COLO829 (cell line): ENCODE measurements at regions not wholly inside any gene's neighbourhood (a gene's known extent, or its start where the extent isn't known, plus 50 kb on each side); places are given as distances from the start of the nearest gene placed in this dataset.
"Not testable (repeated sequence)": the region's sequence is repeated elsewhere in the genome, so short reads cannot be mapped to it uniquely, and the experiment has no call there.

ENCODE experiments used
- DNase-seq: peaks from one replicate; pipeline ENCODE4 v3.0.0; 2012; ENCODE audit warnings: low spot score

GRCh38 chr14:106315436-106315835 lies 789.1 kb downstream of the TMEM121 start:
- no peak for DNase-seq

GRCh38 chr14:106317593-106317992 lies 791.2 kb downstream of the TMEM121 start:
- no peak for DNase-seq

GRCh38 chr14:106318700-106319099 lies 792.3 kb downstream of the TMEM121 start:
- no peak for DNase-seq

GRCh38 chr14:106323970-106324369 lies 797.6 kb downstream of the TMEM121 start:
- not testable (repeated sequence) for DNase-seq

- DNase-seq, result no peak
Observed at GRCh38 chr14:106327234-106327633, 800.9 kb downstream of the TMEM121 start.

- DNase-seq, result not testable (repeated sequence)
Observed at GRCh38 chr14:106327702-106328353, 801.4 kb downstream of the TMEM121 start.

GRCh38 chr14:106329243-106329642 lies 802.9 kb downstream of the TMEM121 start:
- not testable (repeated sequence) for DNase-seq

GRCh38 chr14:106329987-106330774 lies 803.8 kb downstream of the TMEM121 start:
- DNase-seq, result not testable (repeated sequence)

- DNase-seq, result not testable (repeated sequence)
Observed at GRCh38 chr14:106334428-106335109, 808.2 kb downstream of the TMEM121 start.

- DNase-seq, result not testable (repeated sequence)
Observed at GRCh38 chr14:106335110-106335429, 808.7 kb downstream of the TMEM121 start.

- not testable (repeated sequence) for DNase-seq
Observed at GRCh38 chr14:106338775-106339174, 812.4 kb downstream of the TMEM121 start.

- DNase-seq, result not testable (repeated sequence)
Observed at GRCh38 chr14:106340658-106341057, 814.3 kb downstream of the TMEM121 start.

- DNase-seq, result not testable (repeated sequence)
Observed at GRCh38 chr14:106341161-106341560, 814.8 kb downstream of the TMEM121 start.

- no peak for DNase-seq
Observed at GRCh38 chr14:106343626-106344025, 817.2 kb downstream of the TMEM121 start.

- DNase-seq, result not testable (repeated sequence)
Observed at GRCh38 chr14:106344065-106344614, 817.8 kb downstream of the TMEM121 start.

- DNase-seq, result not testable (repeated sequence)
Observed at GRCh38 chr14:106344791-106345479, 818.6 kb downstream of the TMEM121 start.

GRCh38 chr14:106346084-106346483 lies 819.7 kb downstream of the TMEM121 start:
- no peak for DNase-seq

- DNase-seq, result no peak
Observed at GRCh38 chr14:106346534-106347290, 820.3 kb downstream of the TMEM121 start.

GRCh38 chr14:106347291-106347778 lies 821.0 kb downstream of the TMEM121 start:
- no peak for DNase-seq

- no peak for DNase-seq
Observed at GRCh38 chr14:106347890-106348755, 821.7 kb downstream of the TMEM121 start.
